ENCODE measurements at regions not wholly inside any gene's neighbourhood (a gene's known extent, or its start where the extent isn't known, plus 50 kb on each side); places are given as distances from the start of the nearest gene placed in this dataset.
"Not testable (repeated sequence)": the region's sequence is repeated elsewhere in the genome, so short reads cannot be mapped to it uniquely, and the experiment has no call there.

- H3K9me3 ChIP-seq, result no peaks in the 10 kb centered on the region
- H3K4me3 ChIP-seq, result no peak overlapping the region
- no peak for DNase-seq (ENCODE audit: extremely low spot score)
- no peaks in the 10 kb centered on the region for H3K36me3 ChIP-seq
- H3K27ac ChIP-seq (replicated peaks in 1 of 4), result no peak overlapping the region
- TF ChIP-seq CTCF (IDR thresholded peaks at IDR 0.05) (no peak), POLR2A (IDR thresholded peaks at IDR 0.05; ENCODE audit: low read depth) (no peak), POLR2AphosphoS5 (IDR thresholded peaks at IDR 0.05) (no peak), EP300 (IDR thresholded peaks at IDR 0.05) (no peak)
- H3K27me3 ChIP-seq, result peaks cover 0 to 14% (median 0%) of the 10 kb centered on the region in 4 donors
- intact Hi-C loops (cut with DNase I), result no loop called here
- H3K4me1 ChIP-seq, result peaks cover 0 to 3% (median 1%) of the 10 kb centered on the region in 4 donors
- 89% methylated on average over 4 of the region's 4 CpGs for WGBS
Measured at GRCh38 chr3:197450810-197451209, 105.0 kb downstream of the BDH1 start.

GRCh38 chr3:197450308-197450707, 105.5 kb downstream of the BDH1 start:
- Histone ChIP-seq H3K27ac (replicated peaks in 1 of 4) (no peak overlapping the region), H3K36me3 (no peaks in the 10 kb centered on the region), H3K4me3 (no peak overlapping the region), H3K4me1 (no peaks in the 10 kb centered on the region), H3K9me3 (no peaks in the 10 kb centered on the region), H3K27me3 (peaks cover 0 to 19% (median 0%) of the 10 kb centered on the region in 4 donors)
- DNase-seq (ENCODE audit: extremely low spot score), result no peak
- 72% methylated on average over 2 of the region's 2 CpGs for WGBS
- no peak for TF ChIP-seq POLR2AphosphoS5 (IDR thresholded peaks at IDR 0.05)
- no peak for TF ChIP-seq CTCF (IDR thresholded peaks at IDR 0.05)
- TF ChIP-seq POLR2A (IDR thresholded peaks at IDR 0.05; ENCODE audit: low read depth), result no peak
- no peak for TF ChIP-seq EP300 (IDR thresholded peaks at IDR 0.05)
- intact Hi-C loops (cut with DNase I), result no loop called here

- intact Hi-C loops (cut with DNase I); H3K9me3 ChIP-seq; H3K4me1 ChIP-seq; H3K27ac ChIP-seq (replicated peaks in 1 of 4); H3K4me3 ChIP-seq; DNase-seq (ENCODE audit: extremely low spot score); H3K36me3 ChIP-seq: not testable (repeated sequence)
- H3K27me3 ChIP-seq, result peaks cover 0 to 21% (median 0%) of the 10 kb centered on the region in 4 donors
- WGBS, result 89% methylated on average over 3 of the region's 3 CpGs
Measured at GRCh38 chr3:197449181-197449580, 106.6 kb downstream of the BDH1 start.

GRCh38 chr3:197447781-197448180, 108.0 kb downstream of the BDH1 start:
- peaks cover 0 to 21% (median 0%) of the 10 kb centered on the region in 4 donors for H3K27me3 ChIP-seq
- H3K27ac ChIP-seq (replicated peaks in 1 of 4); DNase-seq (ENCODE audit: extremely low spot score); H3K36me3 ChIP-seq; H3K4me3 ChIP-seq; intact Hi-C loops (cut with DNase I); H3K9me3 ChIP-seq; H3K4me1 ChIP-seq: not testable (repeated sequence)
- 89% methylated on average over 6 of the region's 6 CpGs for WGBS

- Histone ChIP-seq H3K9me3 (no peaks in the 10 kb centered on the region), H3K4me1 (no peaks in the 10 kb centered on the region), H3K27me3 (peaks cover 0 to 21% (median 0%) of the 10 kb centered on the region in 4 donors), H3K4me3 (no peak overlapping the region), H3K36me3 (no peaks in the 10 kb centered on the region), H3K27ac (replicated peaks in 1 of 4) (no peak overlapping the region)
- intact Hi-C loops (cut with DNase I), result no loop called here
- no peak for TF ChIP-seq EP300 (IDR thresholded peaks at IDR 0.05)
- no peak for TF ChIP-seq POLR2AphosphoS5 (IDR thresholded peaks at IDR 0.05)
- TF ChIP-seq CTCF (IDR thresholded peaks at IDR 0.05), result no peak
- TF ChIP-seq POLR2A (IDR thresholded peaks at IDR 0.05; ENCODE audit: low read depth), result no peak
- 87% methylated on average over 7 of the region's 7 CpGs for WGBS
- no peak for DNase-seq (ENCODE audit: extremely low spot score)
Measured at GRCh38 chr3:197447057-197447456, 108.7 kb downstream of the BDH1 start.

- H3K36me3 ChIP-seq, result no peaks in the 10 kb centered on the region
- intact Hi-C loops (cut with DNase I), result no loop called here
- H3K9me3 ChIP-seq, result no peaks in the 10 kb centered on the region
- no peak overlapping the region for H3K27ac ChIP-seq (replicated peaks in 1 of 4)
- WGBS, result 95% methylated on average over 9 of the region's 9 CpGs
- H3K4me3 ChIP-seq, result no peak overlapping the region
- TF ChIP-seq POLR2A (IDR thresholded peaks at IDR 0.05; ENCODE audit: low read depth) (no peak), EP300 (IDR thresholded peaks at IDR 0.05) (no peak), POLR2AphosphoS5 (IDR thresholded peaks at IDR 0.05) (no peak), CTCF (IDR thresholded peaks at IDR 0.05) (no peak)
- DNase-seq (ENCODE audit: extremely low spot score), result no peak
- no peaks in the 10 kb centered on the region for H3K4me1 ChIP-seq
- peaks cover 0 to 21% (median 0%) of the 10 kb centered on the region in 4 donors for H3K27me3 ChIP-seq
Measured at GRCh38 chr3:197446700-197447056, 109.1 kb downstream of the BDH1 start.
